ENCODE measurements at regions not wholly inside any gene's neighbourhood (a gene's known extent, or its start where the extent isn't known, plus 50 kb on each side); places are given as distances from the start of the nearest gene placed in this dataset.

DNA sequence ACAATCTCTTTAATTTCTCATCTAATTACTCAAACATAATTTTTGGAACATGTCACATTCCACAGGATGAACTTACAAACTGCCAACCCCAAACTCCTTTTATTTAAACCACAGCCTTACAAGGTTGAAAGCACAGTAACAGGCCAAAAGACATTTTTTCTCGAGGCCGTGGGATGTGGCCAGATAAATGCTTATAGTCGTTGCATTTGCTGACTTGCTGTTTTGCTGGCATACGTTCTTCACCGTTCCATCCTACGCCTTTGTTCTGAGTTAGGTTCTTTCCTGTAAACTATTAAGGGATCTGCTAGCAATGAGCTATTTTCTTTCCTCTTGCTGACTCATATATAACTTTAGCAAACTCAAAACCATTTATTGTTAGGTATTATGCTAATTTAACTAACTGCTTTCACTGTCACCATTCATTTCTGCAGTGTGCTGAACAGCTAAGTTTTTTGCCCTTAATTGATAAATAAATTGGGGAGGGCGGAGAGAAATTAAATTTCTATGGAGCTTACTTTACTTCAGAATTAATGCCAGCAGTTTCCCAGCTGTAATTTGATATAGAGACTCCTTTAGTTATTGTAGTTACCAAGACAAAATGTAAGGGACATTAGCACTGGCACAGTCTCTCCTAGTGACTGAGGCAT, 135.1 kb upstream of the PACRGL start:
- TF ChIP-seq EZH2 (IDR thresholded peaks at IDR 0.05; ENCODE audit: borderline replicate concordance, low read length): no peak
- TF ChIP-seq, protein P1, sequence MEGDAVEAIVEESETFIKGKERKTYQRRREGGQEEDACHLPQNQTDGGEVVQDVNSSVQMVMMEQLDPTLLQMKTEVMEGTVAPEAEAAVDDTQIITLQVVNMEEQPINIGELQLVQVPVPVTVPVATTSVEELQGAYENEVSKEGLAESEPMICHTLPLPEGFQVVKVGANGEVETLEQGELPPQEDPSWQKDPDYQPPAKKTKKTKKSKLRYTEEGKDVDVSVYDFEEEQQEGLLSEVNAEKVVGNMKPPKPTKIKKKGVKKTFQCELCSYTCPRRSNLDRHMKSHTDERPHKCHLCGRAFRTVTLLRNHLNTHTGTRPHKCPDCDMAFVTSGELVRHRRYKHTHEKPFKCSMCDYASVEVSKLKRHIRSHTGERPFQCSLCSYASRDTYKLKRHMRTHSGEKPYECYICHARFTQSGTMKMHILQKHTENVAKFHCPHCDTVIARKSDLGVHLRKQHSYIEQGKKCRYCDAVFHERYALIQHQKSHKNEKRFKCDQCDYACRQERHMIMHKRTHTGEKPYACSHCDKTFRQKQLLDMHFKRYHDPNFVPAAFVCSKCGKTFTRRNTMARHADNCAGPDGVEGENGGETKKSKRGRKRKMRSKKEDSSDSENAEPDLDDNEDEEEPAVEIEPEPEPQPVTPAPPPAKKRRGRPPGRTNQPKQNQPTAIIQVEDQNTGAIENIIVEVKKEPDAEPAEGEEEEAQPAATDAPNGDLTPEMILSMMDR (IDR thresholded peaks at IDR 0.05; ENCODE audit: low read length): no peak

Measured in OCI-LY1 (cell line).